SJSA1 (cell line): ENCODE measurements at regions not wholly inside any gene's neighbourhood (a gene's known extent, or its start where the extent isn't known, plus 50 kb on each side); places are given as distances from the start of the nearest gene placed in this dataset.

ENCODE experiments used
- DNase-seq, 2 experiments: peaks; one replicate each; pipeline ENCODE4 v3.0.0-alpha.2; 2015 to 2020; ENCODE audit warnings: low spot score in 2 of 2, low read depth in 1 of 2
- H3K27ac ChIP-seq: fragments of 250-450 bp; sonication (Bioruptor Pico); 2 replicates; pipeline ENCODE4 v1.5.1; 2020; ENCODE audit warnings: mild to moderate bottlenecking, moderate library complexity
- H3K27me3 ChIP-seq: fragments of 250-450 bp; sonication (Bioruptor Pico); replicated peaks from 2 replicates; pipeline ENCODE4 v1.5.1; 2020; ENCODE audit warnings: mild to moderate bottlenecking, moderate library complexity
- H3K36me3 ChIP-seq: fragments of 250-450 bp; sonication (Bioruptor Pico); 2 replicates; pipeline ENCODE4 v1.5.1; 2020; ENCODE audit warnings: mild to moderate bottlenecking
- H3K4me1 ChIP-seq: fragments of 250-450 bp; sonication (Bioruptor Pico); replicated peaks from 2 replicates; pipeline ENCODE4 v1.6.1; 2021; ENCODE audit warnings: mild to moderate bottlenecking
- H3K4me3 ChIP-seq: fragments of 250-450 bp; sonication (Bioruptor Pico); 2 replicates; pipeline ENCODE4 v1.5.1; 2020; ENCODE audit warnings: mild to moderate bottlenecking
- H3K9me3 ChIP-seq: fragments of 250-450 bp; sonication (Bioruptor Pico); replicated peaks from 2 replicates; pipeline ENCODE4 v1.5.1; 2020; ENCODE audit warnings: mild to moderate bottlenecking

- no peak for DNase-seq
- H3K27me3 ChIP-seq: no peaks in the 10 kb centered on the region
- no peak overlapping the region for H3K27ac ChIP-seq
- no peaks in the 10 kb centered on the region for H3K4me1 ChIP-seq
- no peaks in the 10 kb centered on the region for H3K36me3 ChIP-seq
- no peak overlapping the region for H3K4me3 ChIP-seq
- H3K9me3 ChIP-seq: no peaks in the 10 kb centered on the region
Observed at GRCh38 chr2:238652771-238653157, 195.1 kb upstream of the TWIST2 start.

GRCh38 chr2:238653431-238654109 lies 194.3 kb upstream of the TWIST2 start:
- no peak overlapping the region for H3K4me3 ChIP-seq
- no peaks in the 10 kb centered on the region for H3K27me3 ChIP-seq
- H3K9me3 ChIP-seq: no peaks in the 10 kb centered on the region
- H3K36me3 ChIP-seq: no peaks in the 10 kb centered on the region
- peak in 1 of 2 experiments; percentile 23 for DNase-seq
- H3K27ac ChIP-seq: no peak overlapping the region
- no peaks in the 10 kb centered on the region for H3K4me1 ChIP-seq

- Histone ChIP-seq H3K4me3 (no peak overlapping the region), H3K9me3 (no peaks in the 10 kb centered on the region), H3K36me3 (no peaks in the 10 kb centered on the region), H3K27ac (no peak overlapping the region), H3K4me1 (no peaks in the 10 kb centered on the region), H3K27me3 (no peaks in the 10 kb centered on the region)
- DNase-seq: no peak
Observed at GRCh38 chr2:238654479-238655197, 193.2 kb upstream of the TWIST2 start.

GRCh38 chr2:238655198-238655860 lies 192.6 kb upstream of the TWIST2 start:
- Histone ChIP-seq H3K4me1 (no peaks in the 10 kb centered on the region), H3K36me3 (no peaks in the 10 kb centered on the region), H3K4me3 (no peak overlapping the region), H3K9me3 (no peaks in the 10 kb centered on the region), H3K27me3 (no peaks in the 10 kb centered on the region), H3K27ac (no peak overlapping the region)
- DNase-seq: no peak

GRCh38 chr2:238655974-238656722 lies 191.7 kb upstream of the TWIST2 start:
- Histone ChIP-seq H3K27me3 (no peaks in the 10 kb centered on the region), H3K4me1 (no peaks in the 10 kb centered on the region), H3K27ac (no peak overlapping the region), H3K9me3 (no peaks in the 10 kb centered on the region), H3K4me3 (no peak overlapping the region), H3K36me3 (no peaks in the 10 kb centered on the region)
- peak in 1 of 2 experiments; percentile 16 for DNase-seq

GRCh38 chr2:238657132-238658053 lies 190.5 kb upstream of the TWIST2 start:
- H3K27me3 ChIP-seq: no peaks in the 10 kb centered on the region
- no peak overlapping the region for H3K27ac ChIP-seq
- no peaks in the 10 kb centered on the region for H3K4me1 ChIP-seq
- peak in 1 of 2 experiments; percentile 32 for DNase-seq
- H3K36me3 ChIP-seq: no peaks in the 10 kb centered on the region
- H3K9me3 ChIP-seq: no peaks in the 10 kb centered on the region
- H3K4me3 ChIP-seq: no peak overlapping the region

- Histone ChIP-seq H3K4me1 (no peaks in the 10 kb centered on the region), H3K36me3 (no peaks in the 10 kb centered on the region), H3K4me3 (no peak overlapping the region), H3K27ac (no peak overlapping the region), H3K9me3 (no peaks in the 10 kb centered on the region), H3K27me3 (no peaks in the 10 kb centered on the region; the same call in 1 of the 2 replicates)
- peak in 1 of 2 experiments; percentile 22 for DNase-seq
Observed at GRCh38 chr2:238658054-238658407, 189.9 kb upstream of the TWIST2 start.

GRCh38 chr2:238658820-238659219 lies 189.1 kb upstream of the TWIST2 start:
- no peak for DNase-seq
- no peak overlapping the region for H3K4me3 ChIP-seq
- no peak overlapping the region for H3K27ac ChIP-seq
- H3K27me3 ChIP-seq: no peaks in the 10 kb centered on the region; the same call in 1 of the 2 replicates
- H3K36me3 ChIP-seq: no peaks in the 10 kb centered on the region
- peaks cover 4% of the 10 kb centered on the region; the same call in 1 of the 2 replicates for H3K9me3 ChIP-seq
- H3K4me1 ChIP-seq: no peaks in the 10 kb centered on the region

GRCh38 chr2:238659231-238659630 lies 188.7 kb upstream of the TWIST2 start:
- Histone ChIP-seq H3K9me3 (peaks cover 4% of the 10 kb centered on the region; the same call in 1 of the 2 replicates), H3K4me1 (no peaks in the 10 kb centered on the region), H3K4me3 (no peak overlapping the region), H3K27ac (no peak overlapping the region), H3K27me3 (no peaks in the 10 kb centered on the region; the same call in 1 of the 2 replicates), H3K36me3 (no peaks in the 10 kb centered on the region)
- no peak for DNase-seq

- no peaks in the 10 kb centered on the region; the same call in 1 of the 2 replicates for H3K27me3 ChIP-seq
- H3K4me3 ChIP-seq: no peak overlapping the region
- no peaks in the 10 kb centered on the region for H3K4me1 ChIP-seq
- H3K9me3 ChIP-seq: peaks cover 4% of the 10 kb centered on the region; the same call in 1 of the 2 replicates
- no peak overlapping the region for H3K27ac ChIP-seq
- no peak for DNase-seq
- H3K36me3 ChIP-seq: no peaks in the 10 kb centered on the region
Observed at GRCh38 chr2:238663586-238663985, 184.3 kb upstream of the TWIST2 start.

- peaks cover 4% of the 10 kb centered on the region for H3K9me3 ChIP-seq
- H3K27me3 ChIP-seq: no peaks in the 10 kb centered on the region; the same call in 1 of the 2 replicates
- no peaks in the 10 kb centered on the region for H3K36me3 ChIP-seq
- no peak for DNase-seq
- H3K4me1 ChIP-seq: no peaks in the 10 kb centered on the region
- no peak overlapping the region for H3K4me3 ChIP-seq
- H3K27ac ChIP-seq: no peak overlapping the region
Observed at GRCh38 chr2:238665919-238666318, 182.0 kb upstream of the TWIST2 start.

GRCh38 chr2:238666543-238666942 lies 181.3 kb upstream of the TWIST2 start:
- no peaks in the 10 kb centered on the region; the same call in 1 of the 2 replicates for H3K27me3 ChIP-seq
- no peaks in the 10 kb centered on the region for H3K36me3 ChIP-seq
- peaks cover 4% of the 10 kb centered on the region for H3K9me3 ChIP-seq
- H3K27ac ChIP-seq: no peak overlapping the region
- no peak overlapping the region for H3K4me3 ChIP-seq
- no peak for DNase-seq
- H3K4me1 ChIP-seq: no peaks in the 10 kb centered on the region

- H3K4me3 ChIP-seq: no peak overlapping the region
- H3K9me3 ChIP-seq: peaks cover 4% of the 10 kb centered on the region
- no peaks in the 10 kb centered on the region for H3K4me1 ChIP-seq
- no peaks in the 10 kb centered on the region; the same call in 1 of the 2 replicates for H3K27me3 ChIP-seq
- no peak overlapping the region for H3K27ac ChIP-seq
- DNase-seq: no peak
- H3K36me3 ChIP-seq: no peaks in the 10 kb centered on the region
Observed at GRCh38 chr2:238667008-238667407, 180.9 kb upstream of the TWIST2 start.
